ENCODE measurements at regions not wholly inside any gene's neighbourhood (a gene's known extent, or its start where the extent isn't known, plus 50 kb on each side); places are given as distances from the start of the nearest gene placed in this dataset.

- no peak for TF ChIP-seq CTCF (IDR thresholded peaks at IDR 0.05; ENCODE audit: low read depth, low read length)
- Histone ChIP-seq H3K27me3 (ENCODE audit: insufficient read depth, low read depth, severe bottlenecking) (peaks cover 2% of the 10 kb centered on the region), H3K36me3 (no peaks in the 10 kb centered on the region), H3K4me3 (ENCODE audit: low read depth, low read length) (no peak overlapping the region), H3K27ac (no peak overlapping the region), H3K9me3 (ENCODE audit: severe bottlenecking) (peaks cover 5% of the 10 kb centered on the region)
- no peak for DNase-seq
Observed at GRCh38 chr15:31211353-31211752, 109.8 kb upstream of the TRPM1 start.

- DNase-seq, result no peak
- H3K36me3 ChIP-seq, result no peaks in the 10 kb centered on the region
- H3K9me3 ChIP-seq (ENCODE audit: severe bottlenecking), result peaks cover 5% of the 10 kb centered on the region
- no peak overlapping the region for H3K27ac ChIP-seq
- no peak for TF ChIP-seq CTCF (IDR thresholded peaks at IDR 0.05; ENCODE audit: low read depth, low read length)
- H3K27me3 ChIP-seq (ENCODE audit: insufficient read depth, low read depth, severe bottlenecking), result peaks cover 12% of the 10 kb centered on the region
- H3K4me3 ChIP-seq (ENCODE audit: low read depth, low read length), result no peak overlapping the region
Observed at GRCh38 chr15:31212326-31213080, 111.0 kb upstream of the TRPM1 start.

DNA sequence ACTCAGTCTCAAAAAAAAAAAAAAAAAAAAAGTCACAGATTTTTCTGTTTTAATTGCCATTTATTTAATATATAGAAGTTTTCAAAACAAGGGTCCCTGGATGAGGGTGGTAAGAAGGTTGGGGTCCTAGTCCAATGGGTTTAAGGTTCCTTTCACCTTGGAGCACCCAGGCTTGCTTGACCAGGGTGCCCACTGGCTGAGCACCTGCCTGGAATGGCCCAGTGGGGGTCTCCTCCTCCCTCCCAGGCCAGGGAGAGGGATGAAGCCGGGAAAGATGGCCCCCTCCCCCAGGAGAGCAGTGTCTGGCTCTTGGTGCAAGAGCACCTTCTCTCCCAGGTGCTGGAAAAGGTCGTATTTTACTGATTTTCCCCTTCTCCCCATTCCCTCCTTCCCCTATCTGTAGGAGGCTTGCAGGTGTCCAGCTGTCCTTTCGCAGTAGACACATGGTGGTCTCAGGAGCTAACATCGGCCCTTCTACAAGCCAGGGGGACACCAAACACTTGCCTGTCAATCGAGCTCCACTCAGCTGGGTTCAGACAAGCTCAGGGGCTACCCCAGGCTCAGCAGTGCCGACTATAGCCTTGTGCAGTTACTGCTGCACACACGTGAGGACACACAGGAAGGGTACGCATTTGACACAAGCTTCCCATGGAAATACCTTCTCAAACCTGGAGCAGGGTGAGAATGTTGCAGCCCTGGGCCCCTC, 112.3 kb upstream of the KLF13 start:
- TF ChIP-seq CTCF (IDR thresholded peaks at IDR 0.05; ENCODE audit: low read depth, low read length), result no peak
- Histone ChIP-seq H3K27me3 (ENCODE audit: insufficient read depth, low read depth, severe bottlenecking) (peaks cover 22% of the 10 kb centered on the region), H3K9me3 (ENCODE audit: severe bottlenecking) (peaks cover 5% of the 10 kb centered on the region), H3K27ac (no peak overlapping the region), H3K4me3 (ENCODE audit: low read depth, low read length) (no peak overlapping the region), H3K36me3 (no peaks in the 10 kb centered on the region)
- no peak for DNase-seq

DNA sequence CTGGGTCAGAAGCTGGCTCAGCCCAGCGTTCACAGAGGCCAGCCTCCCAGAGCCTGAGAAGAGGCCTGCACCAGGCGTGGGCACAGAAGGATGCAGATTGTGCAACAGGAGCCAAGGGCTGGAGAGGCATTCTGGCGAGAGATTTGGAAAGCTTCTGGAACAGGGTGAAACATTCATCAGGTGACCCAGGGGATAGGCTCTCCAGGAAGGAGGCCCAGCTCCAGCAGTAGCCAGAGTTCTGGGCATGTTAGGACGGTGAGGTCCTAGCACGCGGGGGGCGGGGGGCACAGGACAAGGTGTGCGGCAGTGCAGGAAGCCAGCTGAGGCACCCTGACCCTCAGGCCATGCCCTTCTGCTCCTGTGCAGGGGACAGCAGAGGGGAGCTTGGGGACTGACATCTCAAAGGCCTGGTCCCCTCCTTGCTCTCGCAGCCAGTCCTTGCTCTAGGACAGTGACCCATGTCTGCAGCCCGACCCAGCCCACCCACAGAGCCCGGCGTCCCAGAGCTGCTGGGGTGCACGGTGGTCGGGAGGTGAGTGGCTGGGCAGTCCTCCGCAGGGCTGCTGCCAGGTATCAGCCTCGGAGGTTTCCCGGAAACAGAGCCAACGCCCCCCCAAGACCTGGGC, 111.7 kb upstream of the KLF13 start:
- Histone ChIP-seq H3K4me3 (ENCODE audit: low read depth, low read length) (peak overlapping the region; percentile 52; the same call in 1 of the 2 replicates), H3K36me3 (no peaks in the 10 kb centered on the region), H3K9me3 (ENCODE audit: severe bottlenecking) (peaks cover 5% of the 10 kb centered on the region), H3K27ac (no peak overlapping the region), H3K27me3 (ENCODE audit: insufficient read depth, low read depth, severe bottlenecking) (peaks cover 22% of the 10 kb centered on the region)
- no peak for DNase-seq
- no peak for TF ChIP-seq CTCF (IDR thresholded peaks at IDR 0.05; ENCODE audit: low read depth, low read length)

- H3K36me3 ChIP-seq, result no peaks in the 10 kb centered on the region
- H3K27ac ChIP-seq, result peak overlapping the region; percentile 22
- TF ChIP-seq CTCF (IDR thresholded peaks at IDR 0.05; ENCODE audit: low read depth, low read length), result peak; percentile 79
- peaks cover 5% of the 10 kb centered on the region for H3K9me3 ChIP-seq (ENCODE audit: severe bottlenecking)
- DNase-seq, result peak; percentile 82
- peaks cover 22% of the 10 kb centered on the region for H3K27me3 ChIP-seq (ENCODE audit: insufficient read depth, low read depth, severe bottlenecking)
- peak overlapping the region; percentile 52 for H3K4me3 ChIP-seq (ENCODE audit: low read depth, low read length)
Observed at GRCh38 chr15:31215490-31216214, 111.0 kb upstream of the KLF13 start.

All from WERI-Rb-1 (cell line).